ENCODE measurements at regions not wholly inside any gene's neighbourhood (a gene's known extent, or its start where the extent isn't known, plus 50 kb on each side); places are given as distances from the start of the nearest gene placed in this dataset.

GRCh38 chr3:14333621-14334020 lies 68.8 kb upstream of the SLC6A6 start:
- CTCF ChIA-PET = interaction anchor here (0.5 kb wide), 1 partner anchor 72 kb away, joined by 3 read pairs; no protein-coding TSS in a partner anchor
- POLR2A ChIA-PET (ENCODE audit: low non-redundant PET) = no interaction called here
- no peak for DNase-seq (ENCODE audit: low spot score)
- no peak for TF ChIP-seq CTCF (conservative IDR thresholded peaks at IDR 0.05; ENCODE audit: low read depth)
- no peak overlapping the region for H3K27ac ChIP-seq

GRCh38 chr3:14334136-14334535 lies 68.3 kb upstream of the SLC6A6 start:
- ChIA-PET POLR2A (ENCODE audit: low non-redundant PET) (no interaction called here), CTCF (no interaction called here)
- no peak for TF ChIP-seq CTCF (conservative IDR thresholded peaks at IDR 0.05; ENCODE audit: low read depth)
- no peak overlapping the region for H3K27ac ChIP-seq
- no peak for DNase-seq (ENCODE audit: low spot score)

GRCh38 chr3:14334936-14335335 lies 67.5 kb upstream of the SLC6A6 start:
- CTCF ChIA-PET = no interaction called here
- no peak overlapping the region for H3K27ac ChIP-seq
- POLR2A ChIA-PET (ENCODE audit: low non-redundant PET) = no interaction called here
- DNase-seq (ENCODE audit: low spot score) = no peak
- TF ChIP-seq CTCF (conservative IDR thresholded peaks at IDR 0.05; ENCODE audit: low read depth) = no peak

GRCh38 chr3:14335774-14336748 lies 66.3 kb upstream of the SLC6A6 start:
- H3K27ac ChIP-seq = no peak overlapping the region
- TF ChIP-seq CTCF (conservative IDR thresholded peaks at IDR 0.05; ENCODE audit: low read depth) = no peak
- ChIA-PET CTCF (no interaction called here), POLR2A (ENCODE audit: low non-redundant PET) (no interaction called here)
- DNase-seq (ENCODE audit: low spot score) = no peak

- TF ChIP-seq CTCF (conservative IDR thresholded peaks at IDR 0.05; ENCODE audit: low read depth) = no peak
- no peak for DNase-seq (ENCODE audit: low spot score)
- no peak overlapping the region for H3K27ac ChIP-seq
- ChIA-PET POLR2A (ENCODE audit: low non-redundant PET) (no interaction called here), CTCF (interaction anchor here (0.6 kb wide), 1 partner anchor 55 kb away, joined by 3 read pairs; no protein-coding TSS in a partner anchor)
Observed at GRCh38 chr3:14336749-14337598, 65.4 kb upstream of the SLC6A6 start.

GRCh38 chr3:14337828-14338227 lies 64.6 kb upstream of the SLC6A6 start:
- no peak overlapping the region for H3K27ac ChIP-seq
- TF ChIP-seq CTCF (conservative IDR thresholded peaks at IDR 0.05; ENCODE audit: low read depth) = no peak
- ChIA-PET POLR2A (ENCODE audit: low non-redundant PET) (no interaction called here), CTCF (interaction anchor here (0.6 kb wide), 1 partner anchor 54 kb away, joined by 3 read pairs; no protein-coding TSS in a partner anchor)
- no peak for DNase-seq (ENCODE audit: low spot score)

Measured in RWPE1 (cell line).